CD14-positive monocyte (primary cell): ENCODE measurements at regions not wholly inside any gene's neighbourhood (a gene's known extent, or its start where the extent isn't known, plus 50 kb on each side); places are given as distances from the start of the nearest gene placed in this dataset.

Source experiments
- DNase-seq, 3 donors: peaks; one replicate each; pipeline ENCODE4 v3.0.0-alpha.2; 2011 to 2022
- H2AFZ ChIP-seq: 2 replicates; pipeline ENCODE4 v1.6.0; 2012; ENCODE audit warnings: mild to moderate bottlenecking, low read depth, low read length, inconsistent platforms; ENCODE audit not compliant: insufficient read depth, poor library complexity, severe bottlenecking
- H3K27ac ChIP-seq, 2 donors: 1 replicate in 1 of 2; 2 replicates in 1 of 2; pipeline ENCODE4 v1.5.1; 2012 to 2013; ENCODE audit warnings: low read length in 2 of 2, control low read depth in 1 of 2, inconsistent platforms in 1 of 2, low read depth in 1 of 2, mild to moderate bottlenecking in 1 of 2
- H3K27me3 ChIP-seq, 2 donors: one replicate each; pipeline versions ENCODE4 v1.6.0 to v1.6.1; 2011 to 2013; ENCODE audit warnings: low read length in 2 of 2; ENCODE audit not compliant: control insufficient read depth in 2 of 2, insufficient read depth in 2 of 2
- H3K36me3 ChIP-seq, 2 donors: replicated peaks in 1 of 2; 1 replicate in 1 of 2; 2 replicates in 1 of 2; pipeline versions ENCODE4 v1.5.1 to v1.6.1; 2012 to 2013; ENCODE audit warnings: low read length in 2 of 2, control low read depth in 1 of 2, inconsistent platforms in 1 of 2, mild to moderate bottlenecking in 1 of 2; ENCODE audit not compliant: insufficient read depth in 2 of 2, control insufficient read depth in 1 of 2
- H3K4me1 ChIP-seq, 2 donors: 1 replicate in 1 of 2; 2 replicates in 1 of 2; pipeline versions ENCODE4 v1.5.1 to v1.6.1; 2012 to 2013; ENCODE audit warnings: low read length in 2 of 2, control low read depth in 1 of 2, inconsistent platforms in 1 of 2, mild to moderate bottlenecking in 1 of 2, moderate library complexity in 1 of 2; ENCODE audit not compliant: insufficient read depth in 2 of 2, control insufficient read depth in 1 of 2
- H3K4me2 ChIP-seq: replicated peaks from 2 replicates; pipeline ENCODE3; 2012; ENCODE audit warnings: low read length, moderate library complexity, mild to moderate bottlenecking; ENCODE audit not compliant: poor library complexity, severe bottlenecking; ENCODE audit errors: extremely low read depth
- H3K4me3 ChIP-seq, 3 experiments: fragments of 200-600 bp in 1 of 3; sonication (generic) in 1 of 3; replicated peaks in 1 of 3; 1 replicate in 2 of 3; 2 replicates in 1 of 3; pipeline ENCODE4 v1.5.1; 2011 to 2013; ENCODE audit warnings: low read length in 3 of 3, mild to moderate bottlenecking in 3 of 3, control low read depth in 2 of 3, low read depth in 2 of 3, inconsistent platforms in 1 of 3, moderate library complexity in 1 of 3
- H3K79me2 ChIP-seq: 2 replicates; pipeline ENCODE4 v1.6.0; 2012; ENCODE audit warnings: mild to moderate bottlenecking, control low read depth, inconsistent platforms, low read length, moderate library complexity; ENCODE audit not compliant: insufficient read depth
- H3K9ac ChIP-seq: 2 replicates; pipeline ENCODE4 v1.6.0; 2017; ENCODE audit warnings: low read length, mild to moderate bottlenecking; ENCODE audit not compliant: insufficient read depth, poor library complexity, severe bottlenecking
- H3K9me3 ChIP-seq, 2 donors: replicated peaks in 1 of 2; 1 replicate in 1 of 2; 2 replicates in 1 of 2; pipeline versions ENCODE4 v1.5.1 to v1.6.1; 2012 to 2013; ENCODE audit warnings: low read length in 2 of 2, control low read depth in 1 of 2; ENCODE audit not compliant: control insufficient read depth in 1 of 2, insufficient read depth in 1 of 2
- H4K20me1 ChIP-seq: 2 replicates; pipeline ENCODE4 v1.6.0; 2012; ENCODE audit warnings: mild to moderate bottlenecking, low read length, control low read depth, moderate library complexity; ENCODE audit not compliant: insufficient read depth
- H3K27ac Mint-ChIP-seq, 7 donors: one replicate each; pipeline ENCODE4 v1.8.0; 2020; ENCODE audit warnings: mild to moderate bottlenecking in 7 of 7, mixed read lengths in 7 of 7, moderate library complexity in 6 of 7, inconsistent platforms in 2 of 7
- H3K27me3 Mint-ChIP-seq, 3 donors: one replicate each; pipeline ENCODE4 v1.8.0; 2021 to 2022; ENCODE audit warnings: low read depth in 3 of 3, mild to moderate bottlenecking in 3 of 3, mixed read lengths in 3 of 3, moderate library complexity in 3 of 3, inconsistent platforms in 1 of 3
- H3K36me3 Mint-ChIP-seq, 2 donors: one replicate each; pipeline ENCODE4 v1.8.0; 2020; ENCODE audit warnings: mixed read lengths in 2 of 2, inconsistent platforms in 1 of 2, mild to moderate bottlenecking in 1 of 2
- H3K4me1 Mint-ChIP-seq: one replicate; pipeline ENCODE4 v1.8.0; 2020; ENCODE audit warnings: mild to moderate bottlenecking, mixed read lengths
- H3K4me3 Mint-ChIP-seq, 2 donors: one replicate each; pipeline ENCODE4 v1.8.0; 2020; ENCODE audit warnings: mild to moderate bottlenecking in 2 of 2, mixed read lengths in 2 of 2, moderate library complexity in 1 of 2
- H3K9me3 Mint-ChIP-seq, 7 donors: one replicate each; pipeline ENCODE4 v1.8.0; 2020 to 2022; ENCODE audit warnings: mixed read lengths in 7 of 7, mild to moderate bottlenecking in 6 of 7, moderate library complexity in 6 of 7, inconsistent platforms in 2 of 7
- CTCF ChIP-seq: fragments of 200-600 bp; IDR thresholded peaks from one replicate; pipeline ENCODE4 v1.8.0; 2022; ENCODE audit warnings: antibody characterized with exemption, mild to moderate bottlenecking
- WGBS: methylation state at CpG from one replicate; pipeline ENCODE4 v1.1.5; 2013; ENCODE audit warnings: missing lambda C conversion rate; ENCODE audit not compliant: insufficient coverage; 5-methylcytosine and 5-hydroxymethylcytosine counted together
- intact Hi-C, 2 donors: fragments of 100-400 bp; cut with micrococcal nuclease; formaldehyde crosslinking; loops; one replicate each; pipeline versions ENCODE4 v1.15.0 to v1.15.1; 2023

GRCh38 chr3:168591587-168591986 lies 495.9 kb upstream of the GOLIM4 start:
- Histone ChIP-seq H3K9me3 (no peaks in the 10 kb centered on the region), H4K20me1 (no peaks in the 10 kb centered on the region), H3K9ac (no peak overlapping the region), H3K27me3 (no peaks in the 10 kb centered on the region), H3K4me2 (no peak overlapping the region), H3K4me1 (no peaks in the 10 kb centered on the region), H3K79me2 (no peaks in the 10 kb centered on the region), H3K36me3 (no peaks in the 10 kb centered on the region), H2AFZ (no peak overlapping the region), H3K27ac (no peak overlapping the region), H3K4me3 (no peak overlapping the region)
- Mint-ChIP-seq H3K9me3 (peaks cover 0 to 6% (median 0%) of the 10 kb centered on the region in 7 donors), H3K36me3 (no peaks in the 10 kb centered on the region), H3K4me1 (no peaks in the 10 kb centered on the region), H3K27ac (no peak overlapping the region), H3K27me3 (no peaks in the 10 kb centered on the region), H3K4me3 (no peak overlapping the region)
- TF ChIP-seq CTCF = no peak
- no CpG with 5 or more reads among the region's 2 CpGs for WGBS
- intact Hi-C loops = no loop called here
- DNase-seq = no peak

GRCh38 chr3:168589376-168589775 lies 493.7 kb upstream of the GOLIM4 start:
- Mint-ChIP-seq H3K4me1 (no peaks in the 10 kb centered on the region), H3K27me3 (no peaks in the 10 kb centered on the region), H3K9me3 (peaks cover 0 to 3% (median 0%) of the 10 kb centered on the region in 7 donors), H3K4me3 (no peak overlapping the region), H3K36me3 (no peaks in the 10 kb centered on the region), H3K27ac (no peak overlapping the region)
- H3K9ac ChIP-seq = no peak overlapping the region
- intact Hi-C loops = no loop called here
- no peaks in the 10 kb centered on the region for H3K4me1 ChIP-seq
- H2AFZ ChIP-seq = no peak overlapping the region
- H3K4me2 ChIP-seq = no peak overlapping the region
- no peak overlapping the region for H3K27ac ChIP-seq
- H3K36me3 ChIP-seq = no peaks in the 10 kb centered on the region
- TF ChIP-seq CTCF = no peak
- no peaks in the 10 kb centered on the region for H3K9me3 ChIP-seq
- DNase-seq = no peak
- H3K79me2 ChIP-seq = no peaks in the 10 kb centered on the region
- no peak overlapping the region for H3K4me3 ChIP-seq
- 86% methylated on average over 1 of the region's 3 CpGs for WGBS
- no peaks in the 10 kb centered on the region for H4K20me1 ChIP-seq
- H3K27me3 ChIP-seq = no peaks in the 10 kb centered on the region
